DND-41 (cell line): ENCODE measurements at regions not wholly inside any gene's neighbourhood (a gene's known extent, or its start where the extent isn't known, plus 50 kb on each side); places are given as distances from the start of the nearest gene placed in this dataset.

Source experiments
- EZH2 ChIP-seq: IDR thresholded peaks from 3 replicates; pipeline ENCODE4 v1.6.1; 2012; ENCODE audit warnings: borderline replicate concordance, low read depth, mild to moderate bottlenecking, moderate library complexity, low read length, inconsistent platforms; ENCODE audit not compliant: severe bottlenecking
- TF ChIP-seq, protein P1 (sequence below): IDR thresholded peaks from 2 replicates; pipeline ENCODE4 v1.5.1; 2012; ENCODE audit warnings: borderline replicate concordance, low read length, moderate library complexity, mild to moderate bottlenecking; ENCODE audit not compliant: poor library complexity, severe bottlenecking; ENCODE audit errors: extremely low read depth

- TF ChIP-seq, protein P1, sequence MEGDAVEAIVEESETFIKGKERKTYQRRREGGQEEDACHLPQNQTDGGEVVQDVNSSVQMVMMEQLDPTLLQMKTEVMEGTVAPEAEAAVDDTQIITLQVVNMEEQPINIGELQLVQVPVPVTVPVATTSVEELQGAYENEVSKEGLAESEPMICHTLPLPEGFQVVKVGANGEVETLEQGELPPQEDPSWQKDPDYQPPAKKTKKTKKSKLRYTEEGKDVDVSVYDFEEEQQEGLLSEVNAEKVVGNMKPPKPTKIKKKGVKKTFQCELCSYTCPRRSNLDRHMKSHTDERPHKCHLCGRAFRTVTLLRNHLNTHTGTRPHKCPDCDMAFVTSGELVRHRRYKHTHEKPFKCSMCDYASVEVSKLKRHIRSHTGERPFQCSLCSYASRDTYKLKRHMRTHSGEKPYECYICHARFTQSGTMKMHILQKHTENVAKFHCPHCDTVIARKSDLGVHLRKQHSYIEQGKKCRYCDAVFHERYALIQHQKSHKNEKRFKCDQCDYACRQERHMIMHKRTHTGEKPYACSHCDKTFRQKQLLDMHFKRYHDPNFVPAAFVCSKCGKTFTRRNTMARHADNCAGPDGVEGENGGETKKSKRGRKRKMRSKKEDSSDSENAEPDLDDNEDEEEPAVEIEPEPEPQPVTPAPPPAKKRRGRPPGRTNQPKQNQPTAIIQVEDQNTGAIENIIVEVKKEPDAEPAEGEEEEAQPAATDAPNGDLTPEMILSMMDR, result no peak
- TF ChIP-seq EZH2, result no peak
Measured at GRCh38 chr17:69773081-69773480, 301.9 kb upstream of the KCNJ16 start.
